DOHH2 (cell line): ENCODE measurements at regions not wholly inside any gene's neighbourhood (a gene's known extent, or its start where the extent isn't known, plus 50 kb on each side); places are given as distances from the start of the nearest gene placed in this dataset.

Experiments
- H3F3A ChIP-seq: fragments of 200-600 bp; sonication (generic), shearing (Covaris generic); 2 replicates; pipeline ENCODE4 v1.6.0; 2016; ENCODE audit warnings: antibody characterized with exemption, mild to moderate bottlenecking; ENCODE audit not compliant: control insufficient read depth, insufficient read depth
- H3K27ac ChIP-seq: fragments of 200-600 bp; sonication (generic); 2 replicates; pipeline ENCODE4 v1.5.1; 2014; ENCODE audit warnings: low read depth, mild to moderate bottlenecking, low read length, moderate library complexity
- H3K27me3 ChIP-seq: fragments of 200-600 bp; sonication (generic); 2 replicates; pipeline ENCODE4 v1.6.1; 2014; ENCODE audit warnings: mild to moderate bottlenecking, low read length, mixed read lengths; ENCODE audit not compliant: control insufficient read depth
- H3K36me3 ChIP-seq: fragments of 200-600 bp; sonication (generic); 2 replicates; pipeline ENCODE4 v1.6.1; 2014; ENCODE audit warnings: mild to moderate bottlenecking, low read length, moderate library complexity, mixed read lengths; ENCODE audit not compliant: control insufficient read depth
- H3K4me1 ChIP-seq: fragments of 200-600 bp; sonication (generic); 2 replicates; pipeline ENCODE4 v1.6.1; 2014; ENCODE audit warnings: mild to moderate bottlenecking, low read length, mixed read lengths; ENCODE audit not compliant: control insufficient read depth
- H3K4me2 ChIP-seq: fragments of 200-600 bp; sonication (generic); 2 replicates; pipeline ENCODE4 v1.6.0; 2014; ENCODE audit warnings: mild to moderate bottlenecking, low read length, moderate library complexity
- H3K4me3 ChIP-seq: fragments of 200-600 bp; sonication (generic); 2 replicates; pipeline ENCODE4 v1.5.1; 2014; ENCODE audit warnings: mild to moderate bottlenecking, low read length, mixed read lengths
- H3K79me2 ChIP-seq: fragments of 200-600 bp; sonication (generic); 2 replicates; pipeline ENCODE4 v1.6.1; 2014; ENCODE audit warnings: mild to moderate bottlenecking, low read length, mixed read lengths; ENCODE audit not compliant: control insufficient read depth
- H3K9me2 ChIP-seq: fragments of 200-600 bp; sonication (generic); replicated peaks from 2 replicates; pipeline ENCODE4 v1.6.1; 2014; ENCODE audit warnings: mild to moderate bottlenecking, low read length, mixed read lengths; ENCODE audit not compliant: control insufficient read depth
- H3K9me3 ChIP-seq: fragments of 200-600 bp; sonication (generic); 2 replicates; pipeline ENCODE4 v1.6.1; 2014; ENCODE audit warnings: antibody characterized with exemption, low read length, mixed read lengths; ENCODE audit not compliant: control insufficient read depth, insufficient read depth
- H4K20me1 ChIP-seq: fragments of 200-600 bp; sonication (generic); 2 replicates; pipeline ENCODE4 v1.6.0; 2014; ENCODE audit warnings: low read depth, mild to moderate bottlenecking, antibody characterized with exemption, low read length, moderate library complexity; ENCODE audit not compliant: control insufficient read depth, insufficient read depth
- EZH2phosphoT487 ChIP-seq: fragments of 200-600 bp; sonication (generic); IDR thresholded peaks from 2 replicates; pipeline ENCODE4 v1.6.1; 2017; ENCODE audit warnings: borderline replicate concordance, mild to moderate bottlenecking, antibody characterized with exemption, low read length, moderate library complexity, mixed read lengths
- TF ChIP-seq, protein P1 (sequence below): fragments of 200-600 bp; sonication (generic); IDR thresholded peaks from one replicate; pipeline ENCODE4 v1.5.1; 2014; ENCODE audit warnings: antibody characterized with exemption, mild to moderate bottlenecking, low read depth, low read length; ENCODE audit not compliant: poor library complexity, severe bottlenecking

DNA sequence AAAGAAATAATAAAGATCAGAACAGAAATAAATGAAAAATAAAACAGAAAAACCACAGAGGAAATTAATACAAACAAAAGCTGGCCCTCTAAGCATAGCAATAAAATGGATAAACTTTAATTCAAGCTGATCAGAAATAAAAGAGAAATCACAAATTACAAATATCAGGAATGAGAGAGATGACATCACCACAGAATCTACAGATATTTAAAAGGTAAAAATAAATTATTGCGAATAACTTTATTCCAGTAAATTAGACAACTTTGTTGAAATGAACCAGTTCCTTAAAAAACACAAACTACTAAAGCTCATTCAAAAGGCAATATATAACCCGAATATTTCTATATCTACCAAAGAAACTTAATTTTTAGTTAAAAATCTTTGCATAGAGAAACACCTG lies 131.7 kb downstream of the PPP1R3A start:
- no peak overlapping the region for H3K4me2 ChIP-seq
- H3K4me3 ChIP-seq: no peak overlapping the region
- H4K20me1 ChIP-seq: no peaks in the 10 kb centered on the region
- TF ChIP-seq, protein P1, sequence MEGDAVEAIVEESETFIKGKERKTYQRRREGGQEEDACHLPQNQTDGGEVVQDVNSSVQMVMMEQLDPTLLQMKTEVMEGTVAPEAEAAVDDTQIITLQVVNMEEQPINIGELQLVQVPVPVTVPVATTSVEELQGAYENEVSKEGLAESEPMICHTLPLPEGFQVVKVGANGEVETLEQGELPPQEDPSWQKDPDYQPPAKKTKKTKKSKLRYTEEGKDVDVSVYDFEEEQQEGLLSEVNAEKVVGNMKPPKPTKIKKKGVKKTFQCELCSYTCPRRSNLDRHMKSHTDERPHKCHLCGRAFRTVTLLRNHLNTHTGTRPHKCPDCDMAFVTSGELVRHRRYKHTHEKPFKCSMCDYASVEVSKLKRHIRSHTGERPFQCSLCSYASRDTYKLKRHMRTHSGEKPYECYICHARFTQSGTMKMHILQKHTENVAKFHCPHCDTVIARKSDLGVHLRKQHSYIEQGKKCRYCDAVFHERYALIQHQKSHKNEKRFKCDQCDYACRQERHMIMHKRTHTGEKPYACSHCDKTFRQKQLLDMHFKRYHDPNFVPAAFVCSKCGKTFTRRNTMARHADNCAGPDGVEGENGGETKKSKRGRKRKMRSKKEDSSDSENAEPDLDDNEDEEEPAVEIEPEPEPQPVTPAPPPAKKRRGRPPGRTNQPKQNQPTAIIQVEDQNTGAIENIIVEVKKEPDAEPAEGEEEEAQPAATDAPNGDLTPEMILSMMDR: no peak
- no peak for TF ChIP-seq EZH2phosphoT487
- H3K4me1 ChIP-seq: 0 out of 2 replicates have a peak, but pooled peaks cover 3% of the 10 kb centered on the region
- H3K9me3 ChIP-seq: no peaks in the 10 kb centered on the region
- no peaks in the 10 kb centered on the region for H3K79me2 ChIP-seq
- H3K27me3 ChIP-seq: no peaks in the 10 kb centered on the region
- no peak overlapping the region for H3K27ac ChIP-seq
- H3K9me2 ChIP-seq: no peaks in the 10 kb centered on the region
- no peaks in the 10 kb centered on the region for H3K36me3 ChIP-seq
- H3F3A ChIP-seq: no peaks in the 10 kb centered on the region

DNA sequence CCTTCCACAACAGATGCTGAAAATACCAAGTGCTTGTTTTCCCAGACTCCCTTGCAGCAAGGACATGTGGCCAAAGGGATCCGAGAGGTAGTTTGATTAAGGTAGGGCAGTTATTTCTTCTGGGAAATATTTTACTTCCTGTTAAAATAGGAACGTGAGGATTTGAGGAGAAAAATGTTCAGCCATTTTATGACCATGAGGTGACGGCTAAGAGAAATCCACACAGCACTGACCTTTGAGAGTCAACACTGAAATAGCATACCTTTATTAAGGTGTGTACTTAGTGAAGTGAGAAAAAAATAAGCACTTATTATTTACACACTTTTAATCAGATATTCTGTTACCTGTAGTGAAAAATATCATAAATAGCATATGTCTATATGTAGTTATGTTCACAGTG lies 133.9 kb downstream of the PPP1R3A start:
- no peak overlapping the region for H3K4me3 ChIP-seq
- H3K27ac ChIP-seq: no peak overlapping the region
- no peaks in the 10 kb centered on the region for H3F3A ChIP-seq
- H3K9me2 ChIP-seq: no peaks in the 10 kb centered on the region
- H3K4me1 ChIP-seq: 0 out of 2 replicates have a peak, but pooled peaks cover 3% of the 10 kb centered on the region
- no peaks in the 10 kb centered on the region for H3K27me3 ChIP-seq
- no peaks in the 10 kb centered on the region for H3K79me2 ChIP-seq
- no peak for TF ChIP-seq EZH2phosphoT487
- TF ChIP-seq, protein P1: no peak
- H3K4me2 ChIP-seq: no peak overlapping the region
- no peaks in the 10 kb centered on the region for H3K9me3 ChIP-seq
- H3K36me3 ChIP-seq: no peaks in the 10 kb centered on the region
- no peaks in the 10 kb centered on the region for H4K20me1 ChIP-seq

DNA sequence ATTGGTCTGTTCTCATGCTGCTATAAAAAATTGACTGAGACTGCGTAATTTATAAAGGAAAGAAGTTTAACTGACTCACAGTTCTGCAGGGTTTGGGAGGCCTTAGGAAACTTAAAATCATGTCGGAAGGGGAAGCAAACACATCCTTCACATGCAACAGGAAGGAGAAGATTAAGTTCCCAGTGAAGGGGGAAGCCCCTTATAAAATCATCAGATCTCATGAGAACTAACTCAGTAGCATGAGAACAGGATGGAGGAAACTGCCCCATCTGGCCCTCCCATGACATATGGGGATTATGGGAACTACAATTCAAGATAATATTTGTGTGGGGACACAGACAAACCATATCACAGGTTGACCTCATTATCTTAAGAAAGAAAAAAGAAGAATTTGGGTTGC lies 134.5 kb downstream of the PPP1R3A start:
- Histone ChIP-seq H4K20me1 (no peaks in the 10 kb centered on the region), H3K4me1 (0 out of 2 replicates have a peak, but pooled peaks cover 3% of the 10 kb centered on the region), H3K36me3 (no peaks in the 10 kb centered on the region), H3K79me2 (no peaks in the 10 kb centered on the region), H3K9me3 (no peaks in the 10 kb centered on the region), H3K27ac (no peak overlapping the region), H3K4me2 (no peak overlapping the region), H3F3A (no peaks in the 10 kb centered on the region), H3K4me3 (no peak overlapping the region), H3K9me2 (no peaks in the 10 kb centered on the region), H3K27me3 (no peaks in the 10 kb centered on the region)
- TF ChIP-seq, protein P1: no peak
- TF ChIP-seq EZH2phosphoT487: no peak
